NCI-H82 (cell line): ENCODE measurements at regions not wholly inside any gene's neighbourhood (a gene's known extent, or its start where the extent isn't known, plus 50 kb on each side); places are given as distances from the start of the nearest gene placed in this dataset.
"Not testable (repeated sequence)": the region's sequence is repeated elsewhere in the genome, so short reads cannot be mapped to it uniquely, and the experiment has no call there.

Source experiments
- DNase-seq: peaks from one replicate; lab custom pipeline; 2025; lab: John Stamatoyannopoulos, UW

GRCh38 chr7:51620706-51621105, 304.1 kb upstream of the COBL start:
- peak; percentile 91 for DNase-seq

- DNase-seq, result peak; percentile 19
Observed at GRCh38 chr7:51619880-51620279, 303.3 kb upstream of the COBL start.

- no peak for DNase-seq
Observed at GRCh38 chr7:51617686-51618085, 301.1 kb upstream of the COBL start.

- no peak for DNase-seq
Observed at GRCh38 chr7:51613911-51614357, 297.3 kb upstream of the COBL start.

- no peak for DNase-seq
Observed at GRCh38 chr7:51611937-51612336, 295.3 kb upstream of the COBL start.

GRCh38 chr7:51607447-51607846, 290.8 kb upstream of the COBL start:
- no peak for DNase-seq

GRCh38 chr7:51606601-51607154, 290.1 kb upstream of the COBL start:
- DNase-seq, result peak; percentile 37

- DNase-seq, result no peak
Observed at GRCh38 chr7:51602376-51602775, 285.8 kb upstream of the COBL start.

- DNase-seq, result no peak
Observed at GRCh38 chr7:51601461-51601860, 284.9 kb upstream of the COBL start.

- DNase-seq, result not testable (repeated sequence)
Observed at GRCh38 chr7:51599935-51600334, 283.3 kb upstream of the COBL start.

- peak; percentile 96 for DNase-seq
Observed at GRCh38 chr7:51593628-51594027, 277.0 kb upstream of the COBL start.

GRCh38 chr7:51592842-51593599, 276.4 kb upstream of the COBL start:
- DNase-seq, result peak; percentile 99

GRCh38 chr7:51591223-51591622, 274.6 kb upstream of the COBL start:
- no peak for DNase-seq

GRCh38 chr7:51590746-51591145, 274.1 kb upstream of the COBL start:
- peak; percentile 72 for DNase-seq

- DNase-seq, result peak; percentile 96
Observed at GRCh38 chr7:51589111-51589510, 272.5 kb upstream of the COBL start.

GRCh38 chr7:51587604-51588003, 271.0 kb upstream of the COBL start:
- DNase-seq, result peak; percentile 39

GRCh38 chr7:51577390-51577789, 260.8 kb upstream of the COBL start:
- DNase-seq, result no peak

- peak; percentile 94 for DNase-seq
Observed at GRCh38 chr7:51569581-51569980, 253.0 kb upstream of the COBL start.

- no peak for DNase-seq
Observed at GRCh38 chr7:51569176-51569575, 252.6 kb upstream of the COBL start.

- DNase-seq, result no peak
Observed at GRCh38 chr7:51551070-51551469, 234.5 kb upstream of the COBL start.

- DNase-seq, result no peak
Observed at GRCh38 chr7:51545131-51545530, 228.5 kb upstream of the COBL start.

- DNase-seq, result no peak
Observed at GRCh38 chr7:51543801-51544553, 227.4 kb upstream of the COBL start.

- not testable (repeated sequence) for DNase-seq
Observed at GRCh38 chr7:51540906-51541305, 224.3 kb upstream of the COBL start.
